ENCODE measurements at regions not wholly inside any gene's neighbourhood (a gene's known extent, or its start where the extent isn't known, plus 50 kb on each side); places are given as distances from the start of the nearest gene placed in this dataset.

DNA sequence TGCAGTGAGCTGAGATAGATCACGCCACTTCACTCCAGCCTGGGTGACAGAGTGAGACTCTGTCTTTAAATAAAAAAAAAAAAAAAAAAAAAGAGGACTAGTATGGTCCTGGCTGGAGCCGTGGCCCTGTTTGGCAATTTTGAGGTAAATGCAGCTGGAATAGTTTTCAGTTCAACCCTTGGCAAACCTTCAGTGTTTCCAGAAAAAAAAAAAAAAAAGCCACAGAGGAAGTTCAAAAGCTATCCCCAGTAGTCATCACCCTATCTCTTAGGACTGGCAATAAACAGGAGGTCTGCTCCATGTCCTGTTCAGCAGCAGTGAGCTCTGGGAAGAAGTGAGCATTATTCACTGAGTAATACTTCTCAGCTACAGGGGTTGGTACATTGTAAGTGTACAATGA is 56.8 kb upstream of the ERRFI1 start:
- no peak for DNase-seq
- intact Hi-C loops (cut with DNase I) = no loop called here

DNA sequence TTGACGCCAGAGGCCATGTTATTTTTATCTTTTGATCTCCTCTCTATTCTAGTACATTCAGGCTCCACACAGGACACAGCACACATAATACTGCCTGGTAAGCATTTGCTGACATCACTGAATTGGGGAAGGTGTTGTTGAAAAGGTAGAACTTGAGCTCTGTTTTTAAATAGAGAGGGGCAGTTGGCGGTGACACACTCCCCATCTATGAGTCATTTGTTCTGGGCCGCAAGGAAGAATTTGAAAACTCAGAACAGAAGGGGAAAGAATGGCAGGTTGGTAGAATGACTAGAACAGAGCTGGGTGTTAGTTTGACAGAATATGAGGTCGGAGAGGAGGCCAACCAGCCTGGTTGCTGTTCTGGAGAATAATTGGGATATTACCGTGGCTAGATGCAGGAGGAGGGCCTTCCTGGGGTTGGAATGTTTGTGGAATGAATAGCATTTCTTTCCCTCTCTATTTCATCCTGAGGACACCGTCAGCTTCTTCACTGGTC is 52.1 kb upstream of the ERRFI1 start:
- no peak for DNase-seq
- intact Hi-C loops (cut with DNase I) = no loop called here

DNA sequence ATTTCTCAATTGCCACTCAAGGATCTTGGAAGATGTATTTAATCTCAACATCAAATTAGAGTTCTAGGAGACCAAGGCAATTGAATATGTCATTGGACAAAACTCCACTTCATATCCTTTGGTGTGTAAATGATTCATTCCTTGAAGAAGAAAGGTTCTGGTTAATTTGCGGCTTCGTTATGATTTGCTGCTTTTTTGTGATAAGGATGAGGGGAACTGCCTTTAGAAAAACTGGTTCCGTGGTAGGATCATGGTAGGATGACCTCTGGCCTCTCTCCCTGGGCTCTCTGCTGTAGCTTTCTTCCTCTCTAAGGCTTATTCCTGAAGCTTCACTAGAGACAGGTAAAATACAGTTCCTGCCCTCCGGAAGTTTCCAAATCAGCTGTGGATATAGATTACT is 51.5 kb upstream of the ERRFI1 start:
- DNase-seq = no peak
- intact Hi-C loops (cut with DNase I) = no loop called here

- intact Hi-C loops (cut with DNase I) = no loop called here
- no peak for DNase-seq
Observed at GRCh38 chr1:8077120-8077573, 51.0 kb upstream of the ERRFI1 start.

DNA sequence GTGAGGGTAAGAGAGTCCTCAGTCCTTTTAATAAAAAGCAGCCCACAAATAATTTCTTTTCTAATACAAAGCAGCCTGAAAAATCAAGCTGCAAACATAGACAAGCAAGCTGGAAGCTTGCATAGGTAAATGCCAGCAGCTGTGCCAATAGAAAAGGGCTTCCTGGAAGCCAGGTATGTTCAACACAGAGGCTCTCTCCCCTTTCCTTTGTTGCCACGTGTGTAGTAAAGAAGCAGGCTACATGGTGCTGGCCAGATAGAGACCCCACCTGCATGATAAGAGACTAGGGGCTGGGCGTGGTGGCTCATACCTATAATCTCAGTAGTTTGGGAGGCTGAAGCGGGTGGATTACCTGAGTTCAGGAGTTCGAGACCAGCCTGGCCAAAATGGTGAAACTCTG is 50.1 kb upstream of the ERRFI1 start:
- intact Hi-C loops (cut with DNase I) = no loop called here
- no peak for DNase-seq
